Vagina (tissue), 2 donors: ENCODE measurements at regions not wholly inside any gene's neighbourhood (a gene's known extent, or its start where the extent isn't known, plus 50 kb on each side); places are given as distances from the start of the nearest gene placed in this dataset.

Source experiments
- CTCF ChIP-seq, 3 experiments: fragments of 450-650 bp in 2 of 3; fragments of 200-600 bp in 1 of 3; sonication (generic) in 1 of 3; IDR thresholded peaks; one replicate each; pipeline ENCODE4 v1.5.1; 2017 to 2019; ENCODE audit warnings: antibody characterized with exemption in 3 of 3, mild to moderate bottlenecking in 2 of 3, moderate library complexity in 2 of 3
- POLR2A ChIP-seq, 2 donors: fragments of 450-650 bp; IDR thresholded peaks; one replicate each; pipeline ENCODE4 v1.6.1; 2017; ENCODE audit warnings: antibody characterized with exemption in 2 of 2, mild to moderate bottlenecking in 2 of 2, moderate library complexity in 2 of 2
- POLR2AphosphoS5 ChIP-seq, 2 donors: sonication (generic); formaldehyde crosslinking; IDR thresholded peaks; one replicate each; pipeline ENCODE4 v1.9.0; 2017; ENCODE audit warnings: antibody characterized with exemption in 2 of 2, mild to moderate bottlenecking in 2 of 2, low read depth in 1 of 2; ENCODE audit not compliant: insufficient read depth in 1 of 2

- TF ChIP-seq CTCF (IDR thresholded peaks at IDR 0.05) (no peak), POLR2A (IDR thresholded peaks at IDR 0.05) (no peak), POLR2AphosphoS5 (IDR thresholded peaks at IDR 0.05; ENCODE audit: insufficient read depth in 1 of 2, low read depth in 1 of 2) (no peak)
These were observed 356.3 kb downstream of the CXCL12 start for GRCh38 chr10:44028384-44029137.
